MM.1S (cell line): ENCODE measurements at regions not wholly inside any gene's neighbourhood (a gene's known extent, or its start where the extent isn't known, plus 50 kb on each side); places are given as distances from the start of the nearest gene placed in this dataset.

Experiments
- DNase-seq: peaks from one replicate; pipeline ENCODE4 v3.0.0-alpha.2; 2015
- H2AFZ ChIP-seq: fragments of 300-600 bp; sonication (generic); 2 replicates; pipeline ENCODE4 v1.6.0; 2016; ENCODE audit warnings: antibody characterized with exemption, low read length
- H3F3A ChIP-seq: fragments of 300-600 bp; sonication (generic); 2 replicates; pipeline ENCODE4 v1.6.1; 2016; ENCODE audit warnings: mild to moderate bottlenecking, antibody characterized with exemption, low read length, moderate library complexity, mixed read lengths; ENCODE audit not compliant: insufficient read depth
- H3K27ac ChIP-seq: fragments of 300-600 bp; sonication (generic); 2 replicates; pipeline ENCODE4 v1.5.1; 2016; ENCODE audit warnings: mild to moderate bottlenecking, low read length
- H3K27me3 ChIP-seq: fragments of 300-600 bp; sonication (generic); replicated peaks from 2 replicates; pipeline ENCODE4 v1.6.0; 2016; ENCODE audit warnings: low read length; ENCODE audit not compliant: insufficient read depth
- H3K36me3 ChIP-seq: fragments of 300-600 bp; sonication (generic); replicated peaks from 2 replicates; pipeline ENCODE4 v1.6.1; 2016; ENCODE audit warnings: mild to moderate bottlenecking, low read length, mixed read lengths; ENCODE audit not compliant: insufficient read depth
- H3K4me1 ChIP-seq: fragments of 300-600 bp; sonication (generic); 2 replicates; pipeline ENCODE4 v1.6.1; 2016; ENCODE audit warnings: low read length, mixed read lengths
- H3K4me2 ChIP-seq: fragments of 300-600 bp; sonication (generic); 2 replicates; pipeline ENCODE4 v1.6.0; 2016; ENCODE audit warnings: low read depth, low read length
- H3K4me3 ChIP-seq: fragments of 300-600 bp; sonication (generic); 2 replicates; pipeline ENCODE4 v1.5.1; 2016; ENCODE audit warnings: low read length, mixed read lengths
- H3K79me2 ChIP-seq: fragments of 300-600 bp; sonication (generic); 2 replicates; pipeline ENCODE4 v1.6.1; 2016; ENCODE audit warnings: mixed run types, low read length, mixed read lengths
- H3K9ac ChIP-seq: fragments of 300-600 bp; sonication (generic); 2 replicates; pipeline ENCODE4 v1.6.1; 2016; ENCODE audit warnings: low read length, mixed read lengths
- H3K9me2 ChIP-seq: fragments of 300-600 bp; sonication (generic); replicated peaks from 2 replicates; pipeline ENCODE4 v1.6.1; 2016; ENCODE audit warnings: mild to moderate bottlenecking, low read length, mixed read lengths; ENCODE audit not compliant: insufficient read depth
- H3K9me3 ChIP-seq: fragments of 300-600 bp; sonication (generic); replicated peaks from 2 replicates; pipeline ENCODE4 v1.6.1; 2016; ENCODE audit warnings: mild to moderate bottlenecking, low read length, mixed read lengths; ENCODE audit not compliant: insufficient read depth
- H4K20me1 ChIP-seq: fragments of 300-600 bp; sonication (generic); 2 replicates; pipeline ENCODE4 v1.6.1; 2016; ENCODE audit warnings: mild to moderate bottlenecking, low read length, moderate library complexity, mixed read lengths; ENCODE audit not compliant: insufficient read depth
- CTCF ChIP-seq: fragments of 300-600 bp; sonication (generic); IDR thresholded peaks from 2 replicates; pipeline ENCODE4 v1.5.1; 2016; ENCODE audit warnings: antibody characterized with exemption, low read length, mixed read lengths
- EZH2 ChIP-seq: fragments of 300-600 bp; sonication (generic); optimal IDR thresholded peaks from 2 replicates; pipeline ENCODE3; 2017; ENCODE audit warnings: low read depth, mild to moderate bottlenecking, antibody characterized with exemption, low read length, mixed read lengths
- EZH2phosphoT487 ChIP-seq: fragments of 300-600 bp; sonication (generic); IDR thresholded peaks from 2 replicates; pipeline ENCODE4 v1.6.1; 2018; ENCODE audit warnings: antibody characterized with exemption, low read length

DNA sequence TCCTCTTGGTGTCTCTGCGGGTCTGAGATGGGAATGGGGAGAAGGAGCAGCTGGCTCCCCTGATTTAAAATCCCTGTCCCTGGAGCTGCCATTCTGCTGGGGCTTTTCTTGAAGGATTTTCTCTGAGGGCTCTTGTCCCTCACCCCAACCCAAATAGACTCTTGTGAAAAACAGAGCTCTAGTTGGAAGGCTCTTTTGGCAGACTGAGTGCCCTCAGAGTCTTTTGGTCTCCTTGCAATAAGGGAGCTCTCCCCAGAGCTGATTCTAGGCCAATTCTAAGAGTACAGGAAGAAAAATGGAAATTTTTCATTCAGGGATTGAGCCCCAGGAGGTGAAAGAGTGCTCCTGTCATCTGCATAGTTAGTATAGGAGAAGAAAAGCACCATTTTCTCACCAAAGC is 238.3 kb downstream of the COG6 start:
- no peaks in the 10 kb centered on the region for H3K9me3 ChIP-seq
- no peak overlapping the region for H3K9ac ChIP-seq
- no peaks in the 10 kb centered on the region for H4K20me1 ChIP-seq
- no peak overlapping the region for H2AFZ ChIP-seq
- H3K4me2 ChIP-seq = no peak overlapping the region
- no peaks in the 10 kb centered on the region for H3K79me2 ChIP-seq
- no peak for DNase-seq
- no peak overlapping the region for H3K27ac ChIP-seq
- no peaks in the 10 kb centered on the region for H3F3A ChIP-seq
- H3K4me1 ChIP-seq = no peaks in the 10 kb centered on the region
- H3K4me3 ChIP-seq = no peak overlapping the region
- H3K27me3 ChIP-seq = no peaks in the 10 kb centered on the region
- TF ChIP-seq EZH2 (no peak), EZH2phosphoT487 (no peak), CTCF (no peak)
- H3K9me2 ChIP-seq = no peaks in the 10 kb centered on the region
- H3K36me3 ChIP-seq = no peaks in the 10 kb centered on the region

DNA sequence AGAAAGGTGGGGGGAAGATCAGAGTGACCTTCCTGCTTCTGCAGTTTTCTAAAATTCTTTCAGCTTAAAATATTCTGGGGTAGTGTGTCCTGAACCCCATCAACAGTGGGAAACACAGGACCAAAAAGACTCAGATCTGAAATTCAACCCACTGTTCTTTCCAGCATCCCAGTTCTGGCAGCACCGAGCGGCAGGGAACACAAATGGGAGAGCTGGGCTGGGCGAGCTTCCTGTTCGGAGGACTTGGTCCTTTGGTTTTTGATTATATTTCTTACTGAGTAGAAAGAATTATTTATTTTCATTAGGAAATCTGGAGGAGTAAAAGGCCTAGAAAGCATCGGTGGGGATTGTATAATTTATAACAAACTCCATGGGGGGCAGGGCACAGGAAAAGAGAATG is 239.1 kb downstream of the COG6 start:
- TF ChIP-seq EZH2 (no peak), CTCF (no peak), EZH2phosphoT487 (no peak)
- Histone ChIP-seq H4K20me1 (no peaks in the 10 kb centered on the region), H3K9me2 (no peaks in the 10 kb centered on the region), H3K9me3 (no peaks in the 10 kb centered on the region), H2AFZ (no peak overlapping the region), H3K4me1 (no peaks in the 10 kb centered on the region), H3K36me3 (no peaks in the 10 kb centered on the region), H3K4me2 (no peak overlapping the region), H3K4me3 (no peak overlapping the region), H3K27me3 (no peaks in the 10 kb centered on the region), H3F3A (no peaks in the 10 kb centered on the region), H3K79me2 (no peaks in the 10 kb centered on the region), H3K27ac (no peak overlapping the region), H3K9ac (no peak overlapping the region)
- DNase-seq = no peak

- H3K4me3 ChIP-seq = no peak overlapping the region
- H4K20me1 ChIP-seq = no peaks in the 10 kb centered on the region
- H2AFZ ChIP-seq = no peak overlapping the region
- H3K27ac ChIP-seq = no peak overlapping the region
- TF ChIP-seq CTCF = no peak
- no peak for TF ChIP-seq EZH2
- TF ChIP-seq EZH2phosphoT487 = no peak
- no peaks in the 10 kb centered on the region for H3K27me3 ChIP-seq
- H3K4me1 ChIP-seq = no peaks in the 10 kb centered on the region
- H3K9ac ChIP-seq = no peak overlapping the region
- no peaks in the 10 kb centered on the region for H3K9me2 ChIP-seq
- no peaks in the 10 kb centered on the region for H3K79me2 ChIP-seq
- no peaks in the 10 kb centered on the region for H3K9me3 ChIP-seq
- no peaks in the 10 kb centered on the region for H3F3A ChIP-seq
- H3K4me2 ChIP-seq = no peak overlapping the region
- no peaks in the 10 kb centered on the region for H3K36me3 ChIP-seq
- no peak for DNase-seq
Observed at GRCh38 chr13:39895254-39895653, 239.8 kb downstream of the COG6 start.

DNA sequence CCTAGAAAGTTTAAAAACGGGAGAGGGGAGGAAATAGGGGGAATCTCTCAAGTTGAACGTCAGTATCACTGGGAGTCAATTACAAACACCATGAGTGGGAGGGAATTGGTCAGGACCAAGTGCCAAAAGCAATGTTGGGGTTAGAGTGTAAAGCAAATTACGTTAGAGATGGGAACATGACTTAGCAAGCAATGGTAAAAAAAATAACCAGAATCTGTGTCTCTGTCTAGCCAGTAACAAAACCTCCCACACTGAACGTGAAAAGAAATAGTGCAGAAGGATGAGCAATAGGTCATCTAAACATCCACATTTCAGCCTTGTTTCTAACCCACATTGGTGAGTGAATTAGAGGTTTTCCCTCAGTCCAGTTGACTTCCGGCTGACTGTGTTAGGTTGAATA is 242.2 kb downstream of the COG6 start:
- H3K4me3 ChIP-seq = no peak overlapping the region
- no peaks in the 10 kb centered on the region for H4K20me1 ChIP-seq
- H3K9me3 ChIP-seq = no peaks in the 10 kb centered on the region
- H3K27me3 ChIP-seq = no peaks in the 10 kb centered on the region
- no peak overlapping the region for H2AFZ ChIP-seq
- DNase-seq = no peak
- H3F3A ChIP-seq = no peaks in the 10 kb centered on the region
- H3K79me2 ChIP-seq = no peaks in the 10 kb centered on the region
- H3K4me2 ChIP-seq = no peak overlapping the region
- H3K36me3 ChIP-seq = no peaks in the 10 kb centered on the region
- no peak overlapping the region for H3K9ac ChIP-seq
- no peak for TF ChIP-seq EZH2phosphoT487
- no peak overlapping the region for H3K27ac ChIP-seq
- H3K4me1 ChIP-seq = no peaks in the 10 kb centered on the region
- no peaks in the 10 kb centered on the region for H3K9me2 ChIP-seq
